IMR-90 (cell line): ENCODE measurements at regions not wholly inside any gene's neighbourhood (a gene's known extent, or its start where the extent isn't known, plus 50 kb on each side); places are given as distances from the start of the nearest gene placed in this dataset.

Source experiments
- ATAC-seq: fragments of 200-7000 bp; cut with Tn5 transposase; 2 replicates; pipeline ENCODE4 v1.9.1; 2020; ENCODE audit warnings: low read depth, mild to moderate bottlenecking, moderate library complexity
- BruUV-seq: library from RNA; stranded (reverse); fragments of 400-500 nt; replicated peaks from 2 replicates; lab custom pipeline; 2021; lab: Mats Ljungman, UMichigan
- CTCF ChIA-PET: fragments of 300-600 bp; formaldehyde crosslinking; extraction: SDS; loops from one replicate; lab custom pipeline; 2021; ENCODE audit warnings: antibody characterized with exemption; lab: Yijun Ruan, JAX
- POLR2A ChIA-PET: fragments of 300-600 bp; sonication (Branson Sonifier 250); formaldehyde crosslinking; loops from one replicate; lab custom pipeline; 2022; ENCODE audit warnings: antibody characterized with exemption; ENCODE audit not compliant: unreplicated experiment; lab: Charles Lee
- DNase-seq: peaks from one replicate; pipeline ENCODE4 v3.0.0; 2013
- H2AFZ ChIP-seq: replicated peaks from 2 replicates; pipeline ENCODE3; 2013; ENCODE audit warnings: low read length, mild to moderate bottlenecking; ENCODE audit not compliant: poor library complexity
- H2AK5ac ChIP-seq: 2 replicates; pipeline ENCODE4 v1.6.1; 2013; ENCODE audit warnings: low read depth, low read length, inconsistent platforms
- H2AK9ac ChIP-seq: replicated peaks from 2 replicates; pipeline ENCODE3; 2013; ENCODE audit warnings: mild to moderate bottlenecking, low read depth, low read length, moderate library complexity; ENCODE audit not compliant: poor library complexity
- H2BK120ac ChIP-seq: 2 replicates; pipeline ENCODE4 v1.6.1; 2013; ENCODE audit warnings: low read depth, low read length, inconsistent platforms
- H2BK15ac ChIP-seq: 3 replicates; pipeline ENCODE4 v1.6.1; 2013; ENCODE audit warnings: low read depth, low read length, inconsistent platforms
- H2BK20ac ChIP-seq: 2 replicates; pipeline ENCODE4 v1.6.1; 2013; ENCODE audit warnings: low read depth, mild to moderate bottlenecking, inconsistent platforms, low read length, moderate library complexity
- H2BK5ac ChIP-seq: 2 replicates; pipeline ENCODE4 v1.6.1; 2013; ENCODE audit warnings: mild to moderate bottlenecking, low read depth, low read length, inconsistent platforms; ENCODE audit not compliant: poor library complexity, severe bottlenecking
- H3K14ac ChIP-seq: replicated peaks from 2 replicates; pipeline ENCODE4 v1.6.1; 2013; ENCODE audit warnings: low read depth, low read length, inconsistent platforms
- H3K18ac ChIP-seq: 2 replicates; pipeline ENCODE4 v1.6.1; 2013; ENCODE audit warnings: low read depth, low read length, control low read depth
- H3K23ac ChIP-seq: 2 replicates; pipeline ENCODE4 v1.6.1; 2013; ENCODE audit warnings: low read depth, low read length, inconsistent platforms
- H3K27ac ChIP-seq: 2 replicates; pipeline ENCODE4 v1.5.1; 2013; ENCODE audit warnings: mild to moderate bottlenecking, control low read depth, low read length; ENCODE audit not compliant: insufficient read depth
- H3K27me3 ChIP-seq: 2 replicates; pipeline ENCODE4 v1.6.1; 2013; ENCODE audit warnings: low read length; ENCODE audit not compliant: control insufficient read depth, insufficient read depth
- H3K36me3 ChIP-seq: 2 replicates; pipeline ENCODE4 v1.6.1; 2013; ENCODE audit warnings: low read length, mixed read lengths; ENCODE audit not compliant: control insufficient read depth, insufficient read depth
- H3K4ac ChIP-seq: 2 replicates; pipeline ENCODE4 v1.6.1; 2013; ENCODE audit warnings: low read depth, low read length, inconsistent platforms
- H3K4me1 ChIP-seq: 2 replicates; pipeline ENCODE4 v1.6.1; 2013; ENCODE audit warnings: low read length, mixed read lengths; ENCODE audit not compliant: control insufficient read depth, insufficient read depth
- H3K4me2 ChIP-seq: 2 replicates; pipeline ENCODE4 v1.6.1; 2013; ENCODE audit warnings: low read depth, mild to moderate bottlenecking, control low read depth, low read length, moderate library complexity
- H3K4me3 ChIP-seq: 2 replicates; pipeline ENCODE4 v1.5.1; 2013; ENCODE audit warnings: low read depth, mild to moderate bottlenecking, control low read depth, low read length, moderate library complexity; ENCODE audit not compliant: insufficient read depth
- H3K56ac ChIP-seq: 2 replicates; pipeline ENCODE4 v1.6.1; 2013; ENCODE audit warnings: low read length, inconsistent platforms; ENCODE audit not compliant: insufficient read depth; ENCODE audit errors: extremely low read depth
- H3K79me1 ChIP-seq, 2 experiments: 2 replicates each; pipeline ENCODE4 v1.6.1; 2013; ENCODE audit warnings: low read length in 2 of 2, inconsistent platforms in 1 of 2, low read depth in 1 of 2
- H3K9ac ChIP-seq: 2 replicates; pipeline ENCODE4 v1.6.1; 2013; ENCODE audit warnings: low read depth, low read length, control low read depth
- H3K9me1 ChIP-seq: 2 replicates; pipeline ENCODE4 v1.6.1; 2013; ENCODE audit warnings: low read length, inconsistent platforms; ENCODE audit not compliant: insufficient read depth
- H3K9me3 ChIP-seq: 2 replicates; pipeline ENCODE4 v1.6.1; 2013; ENCODE audit warnings: low read length; ENCODE audit not compliant: control insufficient read depth, insufficient read depth
- H4K20me1 ChIP-seq: 2 replicates; pipeline ENCODE4 v1.6.1; 2013; ENCODE audit warnings: low read length, inconsistent platforms; ENCODE audit not compliant: insufficient read depth
- H4K5ac ChIP-seq: 2 replicates; pipeline ENCODE4 v1.6.1; 2013; ENCODE audit warnings: mild to moderate bottlenecking, low read depth, low read length, control low read depth
- H4K8ac ChIP-seq, 2 experiments: 2 replicates each; pipeline ENCODE4 v1.6.1; 2013; ENCODE audit warnings: low read depth in 2 of 2, low read length in 2 of 2, control low read depth in 1 of 2, inconsistent platforms in 1 of 2
- H4K91ac ChIP-seq: 2 replicates; pipeline ENCODE4 v1.6.1; 2013; ENCODE audit warnings: low read depth, low read length, inconsistent platforms; ENCODE audit not compliant: insufficient read depth
- RAD21 ChIP-seq: IDR thresholded peaks from 2 replicates; pipeline ENCODE4 v1.6.1; 2012; ENCODE audit warnings: low read length, improper control_type of control experiment
- SMC3 ChIP-seq: fragments of 150-350 bp; IDR thresholded peaks from 2 replicates; pipeline ENCODE4 v1.6.1; 2016; ENCODE audit warnings: low read depth, mild to moderate bottlenecking, antibody characterized with exemption, low read length, moderate library complexity
- WGBS, 2 experiments: methylation state at CpG; one replicate each; pipeline versions ENCODE4 v1.1.5 to v1.1.7; 2013; ENCODE audit warnings: missing lambda C conversion rate in 2 of 2; ENCODE audit not compliant: insufficient read length in 1 of 2; ENCODE audit errors: extremely low coverage in 2 of 2; 5-methylcytosine and 5-hydroxymethylcytosine counted together
- dilution Hi-C: fragments of 300-500 bp; cut with HindIII; formaldehyde crosslinking; loops from one replicate; pipeline ENCODE4 v1.14.3; 2018; ENCODE audit warnings: low sequenced_read_pairs; ENCODE audit not compliant: unreplicated experiment
- in situ Hi-C: fragments of 300-500 bp; cut with MboI; formaldehyde crosslinking; loops from 3 replicates; pipeline ENCODE4 v1.14.3; 2019; ENCODE audit warnings: low sequenced_read_pairs, inconsistent platforms, mixed read lengths
- intact Hi-C: fragments of 100-400 bp; cut with micrococcal nuclease; formaldehyde crosslinking; loops from 2 replicates; pipeline ENCODE4 v1.10.0; 2022

DNA sequence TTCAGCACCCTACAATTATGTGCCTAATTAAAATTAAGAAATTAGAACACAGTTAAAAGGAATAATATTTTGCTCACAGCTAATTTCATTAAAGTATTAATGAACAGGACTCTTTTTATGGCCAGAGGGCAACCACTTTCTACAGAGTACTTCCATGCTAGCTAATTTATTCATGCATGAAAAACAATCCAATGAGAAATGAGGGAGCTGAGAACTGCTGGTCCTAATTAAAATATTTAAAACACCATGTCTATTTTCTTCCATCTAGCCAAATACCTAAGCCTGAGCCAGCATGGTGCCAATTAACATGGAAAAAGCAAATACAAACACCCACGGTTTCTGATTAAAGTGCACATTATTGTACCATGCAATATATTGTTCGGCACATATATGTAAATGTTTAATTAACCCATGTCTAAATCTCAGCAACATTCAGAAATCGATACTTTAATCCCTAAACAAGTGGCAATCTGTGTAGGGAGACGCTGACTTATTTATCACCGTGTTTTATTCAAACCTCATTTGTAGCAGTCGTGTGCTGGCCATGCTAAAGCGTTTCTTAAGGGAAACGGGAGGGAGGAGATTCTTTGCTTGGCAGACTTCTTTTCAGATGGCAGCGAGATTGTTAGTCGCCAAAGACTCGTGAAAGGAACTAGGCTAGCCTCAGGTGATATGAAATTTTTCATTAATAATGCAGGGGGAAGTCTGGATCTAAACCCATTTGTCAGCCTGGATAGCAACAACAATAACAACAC lies 193.5 kb downstream of the ANXA2 start:
- ATAC-seq, result no peak
- in situ Hi-C loops, result no loop called here
- Histone ChIP-seq H4K8ac (no peak overlapping the region), H4K5ac (no peak overlapping the region), H3K4me1 (no peaks in the 10 kb centered on the region), H2BK5ac (no peak overlapping the region), H2BK20ac (no peak overlapping the region), H3K27ac (no peak overlapping the region), H3K18ac (no peak overlapping the region), H4K91ac (no peak overlapping the region), H3K9me3 (no peaks in the 10 kb centered on the region), H3K4ac (no peak overlapping the region), H3K4me3 (no peak overlapping the region), H4K20me1 (no peaks in the 10 kb centered on the region), H3K9me1 (no peaks in the 10 kb centered on the region), H3K27me3 (peaks cover 7% of the 10 kb centered on the region; the same call in 1 of the 2 replicates), H3K23ac (no peak overlapping the region), H3K79me1 (no peaks in the 10 kb centered on the region), H2AFZ (no peak overlapping the region), H3K14ac (no peak overlapping the region), H2BK15ac (no peak overlapping the region), H2AK9ac (no peak overlapping the region), H2BK120ac (no peak overlapping the region), H3K4me2 (no peak overlapping the region), H3K36me3 (no peaks in the 10 kb centered on the region), H3K56ac (no peak overlapping the region), H3K9ac (no peak overlapping the region), H2AK5ac (no peak overlapping the region)
- intact Hi-C loops, result no loop called here
- POLR2A ChIA-PET, result no interaction called here
- TF ChIP-seq RAD21 (no peak), SMC3 (no peak)
- WGBS, 2 experiments, result no CpG with 5 or more reads among the region's 11 CpGs
- BruUV-seq, result no TSS peak
- dilution Hi-C loops, result no loop called here
- no peak for DNase-seq
- CTCF ChIA-PET, result no interaction called here
